IPS DF 19.7 (cell line): ENCODE measurements at regions not wholly inside any gene's neighbourhood (a gene's known extent, or its start where the extent isn't known, plus 50 kb on each side); places are given as distances from the start of the nearest gene placed in this dataset.

Experiments
- DNase-seq: peaks from one replicate; pipeline ENCODE4 v3.0.0-alpha.2; 2013; ENCODE audit warnings: low read depth, low spot score

GRCh38 chr14:38110258-38110657 is 97.4 kb upstream of the SSTR1 start:
- DNase-seq: no peak

GRCh38 chr14:38111046-38111445 is 96.7 kb upstream of the SSTR1 start:
- DNase-seq: no peak

- DNase-seq: no peak
These were observed 94.2 kb upstream of the SSTR1 start for GRCh38 chr14:38113546-38113945.

GRCh38 chr14:38116895-38117294 is 90.8 kb upstream of the SSTR1 start:
- DNase-seq: no peak

- DNase-seq: no peak
These were observed 87.6 kb upstream of the SSTR1 start for GRCh38 chr14:38120109-38120508.

- no peak for DNase-seq
These were observed 86.2 kb upstream of the SSTR1 start for GRCh38 chr14:38121320-38122020.

GRCh38 chr14:38122241-38122640 is 85.5 kb upstream of the SSTR1 start:
- no peak for DNase-seq

- no peak for DNase-seq
These were observed 83.2 kb upstream of the SSTR1 start for GRCh38 chr14:38124506-38124905.

- no peak for DNase-seq
These were observed 82.1 kb upstream of the SSTR1 start for GRCh38 chr14:38125481-38126037.

- no peak for DNase-seq
These were observed 80.3 kb upstream of the SSTR1 start for GRCh38 chr14:38127356-38127755.

GRCh38 chr14:38127784-38128183 is 79.9 kb upstream of the SSTR1 start:
- DNase-seq: no peak

- no peak for DNase-seq
These were observed 79.1 kb upstream of the SSTR1 start for GRCh38 chr14:38128640-38129039.

GRCh38 chr14:38129192-38129591 is 78.5 kb upstream of the SSTR1 start:
- no peak for DNase-seq

- no peak for DNase-seq
These were observed 78.0 kb upstream of the SSTR1 start for GRCh38 chr14:38129705-38130104.

GRCh38 chr14:38134416-38135030 is 73.2 kb upstream of the SSTR1 start:
- no peak for DNase-seq

- no peak for DNase-seq
These were observed 72.4 kb upstream of the SSTR1 start for GRCh38 chr14:38135106-38135867.

GRCh38 chr14:38137005-38137404 is 70.7 kb upstream of the SSTR1 start:
- DNase-seq: no peak

- DNase-seq: no peak
These were observed 69.1 kb upstream of the SSTR1 start for GRCh38 chr14:38138473-38139138.

GRCh38 chr14:38139926-38140325 is 67.8 kb upstream of the SSTR1 start:
- no peak for DNase-seq

GRCh38 chr14:38143170-38143569 is 64.5 kb upstream of the SSTR1 start:
- no peak for DNase-seq

GRCh38 chr14:38143659-38144505 is 63.8 kb upstream of the SSTR1 start:
- DNase-seq: no peak
